ENCODE measurements at regions not wholly inside any gene's neighbourhood (a gene's known extent, or its start where the extent isn't known, plus 50 kb on each side); places are given as distances from the start of the nearest gene placed in this dataset.

GRCh38 chr20:34163307-34163706 is 51.3 kb upstream of the EIF2S2 start:
- no peak for TF ChIP-seq CTCF (IDR thresholded peaks at IDR 0.05; ENCODE audit: insufficient read depth, low read length, missing control alignments)
- H3K4me3 ChIP-seq (ENCODE audit: low read depth, low read length), result no peak overlapping the region
- CTCF ChIA-PET, result no interaction called here
- no peak for DNase-seq (ENCODE audit: low read depth, low spot score)
- POLR2A ChIA-PET, result interaction anchor here (0.6 kb wide), 1 partner anchor 43 kb away, joined by 5 read pairs; no protein-coding TSS in a partner anchor

GRCh38 chr20:34164381-34164984 is 52.4 kb upstream of the EIF2S2 start:
- TF ChIP-seq CTCF (IDR thresholded peaks at IDR 0.05; ENCODE audit: insufficient read depth, low read length, missing control alignments), result no peak
- no peak overlapping the region for H3K4me3 ChIP-seq (ENCODE audit: low read depth, low read length)
- POLR2A ChIA-PET, result no interaction called here
- CTCF ChIA-PET, result no interaction called here
- DNase-seq (ENCODE audit: low read depth, low spot score), result no peak

- ChIA-PET POLR2A (no interaction called here), CTCF (no interaction called here)
- H3K4me3 ChIP-seq (ENCODE audit: low read depth, low read length), result no peak overlapping the region
- TF ChIP-seq CTCF (IDR thresholded peaks at IDR 0.05; ENCODE audit: insufficient read depth, low read length, missing control alignments), result no peak
- no peak for DNase-seq (ENCODE audit: low read depth, low spot score)
These were observed 53.1 kb upstream of the EIF2S2 start for GRCh38 chr20:34165018-34165619.

GRCh38 chr20:34171640-34172039 is 59.6 kb upstream of the EIF2S2 start:
- ChIA-PET POLR2A (no interaction called here), CTCF (interaction anchor here (0.8 to 1.0 kb wide), 2 partner anchors 8 to 19 kb away, joined by 3 read pairs; no protein-coding TSS in a partner anchor)
- no peak for TF ChIP-seq CTCF (IDR thresholded peaks at IDR 0.05; ENCODE audit: insufficient read depth, low read length, missing control alignments)
- no peak overlapping the region for H3K4me3 ChIP-seq (ENCODE audit: low read depth, low read length)
- no peak for DNase-seq (ENCODE audit: low read depth, low spot score)

- TF ChIP-seq CTCF (IDR thresholded peaks at IDR 0.05; ENCODE audit: insufficient read depth, low read length, missing control alignments), result no peak
- H3K4me3 ChIP-seq (ENCODE audit: low read depth, low read length), result no peak overlapping the region
- DNase-seq (ENCODE audit: low read depth, low spot score), result no peak
- ChIA-PET POLR2A (no interaction called here), CTCF (no interaction called here)
These were observed 60.9 kb upstream of the EIF2S2 start for GRCh38 chr20:34172926-34173325.

- no peak for TF ChIP-seq CTCF (IDR thresholded peaks at IDR 0.05; ENCODE audit: insufficient read depth, low read length, missing control alignments)
- DNase-seq (ENCODE audit: low read depth, low spot score), result no peak
- POLR2A ChIA-PET, result no interaction called here
- H3K4me3 ChIP-seq (ENCODE audit: low read depth, low read length), result no peak overlapping the region
- CTCF ChIA-PET, result interaction anchor here (3.0 kb wide), 1 partner anchor 16 kb away, joined by 10 read pairs; no protein-coding TSS in a partner anchor
These were observed 63.0 kb upstream of the EIF2S2 start for GRCh38 chr20:34175079-34175478.

Measured in AG04449 (cell line).